Left colon (tissue), 2 donors: ENCODE measurements at regions not wholly inside any gene's neighbourhood (a gene's known extent, or its start where the extent isn't known, plus 50 kb on each side); places are given as distances from the start of the nearest gene placed in this dataset.
"Not testable (repeated sequence)": the region's sequence is repeated elsewhere in the genome, so short reads cannot be mapped to it uniquely, and the experiment has no call there.

Experiments
- ATAC-seq: fragments of 200-7000 bp; cut with Tn5 transposase; one replicate; pipeline ENCODE4 v1.9.1; 2020; ENCODE audit warnings: mild to moderate bottlenecking, moderate library complexity
- DNase-seq, 2 donors: peaks; one replicate each; pipeline ENCODE4 v3.0.0-alpha.2; 2020
- intact Hi-C, 2 donors: fragments of 100-400 bp; cut with DNase I in 1 of 2; cut with micrococcal nuclease in 1 of 2; formaldehyde crosslinking; loops; one replicate each; pipeline versions ENCODE4 v1.11.2 to v1.14.0; 2022; cut with DNase I, micrococcal nuclease
- donor health status: DM: no; HTN: no; CAD: no.
- donor health status: DM: yes; HTN: yes; CAD: no.

- intact Hi-C loops: no loop called here
- ATAC-seq (no peak), DNase-seq (peak in 1 of 2 donors; percentile 9)
Observed at GRCh38 chrX:34437586-34437985, 219.5 kb downstream of the TMEM47 start.

DNA sequence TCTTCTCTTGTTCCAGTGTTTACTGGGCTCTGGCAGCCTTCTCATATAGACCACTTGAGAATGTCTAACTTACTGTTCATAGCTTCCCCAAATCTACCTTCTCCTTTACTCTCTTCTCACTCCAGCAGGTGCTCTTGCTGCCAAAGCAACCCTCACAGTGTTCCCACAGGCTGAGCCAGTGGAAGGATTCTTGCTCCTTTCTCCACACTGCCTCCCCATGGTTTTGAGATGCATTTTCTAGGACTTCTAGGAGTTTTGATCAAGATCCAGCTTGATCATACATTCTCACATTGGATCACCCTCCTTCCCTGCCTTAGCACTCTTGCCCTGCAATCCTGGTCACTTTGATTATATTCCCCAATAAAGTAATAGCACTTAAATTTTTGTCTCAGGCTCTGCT is 230.8 kb downstream of the TMEM47 start:
- no peak for DNase-seq
- ATAC-seq: no peak
- intact Hi-C loops: no loop called here

DNA sequence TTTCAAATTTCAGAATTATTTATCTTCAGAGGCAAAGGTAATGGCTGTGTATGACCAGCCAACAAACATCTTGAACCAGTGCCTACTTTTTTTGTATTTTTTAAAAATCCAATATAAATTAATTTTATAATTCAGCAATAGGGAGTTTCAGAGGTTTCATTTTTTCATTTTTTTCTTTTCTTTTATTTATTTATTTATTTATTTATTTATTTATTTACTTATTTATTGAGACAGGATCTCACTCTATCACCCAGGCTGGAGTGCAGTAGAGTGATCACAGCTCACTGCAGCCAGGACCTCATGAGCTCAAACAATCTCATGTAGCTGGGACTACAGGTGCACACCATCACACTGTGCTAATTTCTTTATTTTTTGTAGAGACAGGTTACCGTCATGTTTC is 250.5 kb downstream of the TMEM47 start:
- intact Hi-C loops: no loop called here
- ATAC-seq (no peak), DNase-seq (no peak)

GRCh38 chrX:34404386-34405070 is 252.6 kb downstream of the TMEM47 start:
- intact Hi-C loops: no loop called here
- ATAC-seq (peak; percentile 24), DNase-seq (no peak)

GRCh38 chrX:34401411-34401810 is 255.7 kb downstream of the TMEM47 start:
- ATAC-seq: no peak
- DNase-seq: no peak
- intact Hi-C loops: no loop called here

- DNase-seq (no peak), ATAC-seq (no peak)
- intact Hi-C loops: no loop called here
Observed at GRCh38 chrX:34382416-34382815, 250.3 kb upstream of the FAM47A start.

- intact Hi-C loops: no loop called here
- no peak for DNase-seq
- no peak for ATAC-seq
Observed at GRCh38 chrX:34381241-34381640, 249.1 kb upstream of the FAM47A start.

GRCh38 chrX:34379891-34380290 is 247.8 kb upstream of the FAM47A start:
- intact Hi-C loops: no loop called here
- ATAC-seq (no peak), DNase-seq (no peak)

- intact Hi-C loops: no loop called here
- DNase-seq (no peak), ATAC-seq (no peak)
Observed at GRCh38 chrX:34377645-34378044, 245.5 kb upstream of the FAM47A start.

DNA sequence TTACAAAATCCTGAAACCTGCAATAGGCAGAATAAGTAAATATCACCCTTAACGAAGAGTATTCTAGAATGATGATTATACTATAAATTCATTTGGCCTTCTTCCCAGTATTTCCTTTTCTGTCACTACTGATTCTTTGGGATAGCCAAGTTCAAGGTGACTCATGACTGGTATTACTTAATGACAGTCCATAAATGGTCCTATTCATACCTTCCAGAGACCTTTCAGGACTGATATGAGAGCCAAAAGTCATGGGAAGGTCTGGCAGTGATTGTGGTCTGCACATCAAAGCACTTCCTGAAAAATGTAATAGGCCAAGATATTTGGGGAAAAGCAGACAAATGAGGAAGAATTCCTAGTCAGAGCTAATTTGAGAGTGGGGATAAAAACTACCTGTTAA is 239.6 kb upstream of the FAM47A start:
- intact Hi-C loops: no loop called here
- no peak for ATAC-seq
- no peak for DNase-seq

- intact Hi-C loops: no loop called here
- DNase-seq (no peak), ATAC-seq (no peak)
Observed at GRCh38 chrX:34365471-34365870, 233.4 kb upstream of the FAM47A start.

- no peak for DNase-seq
- ATAC-seq: no peak
- intact Hi-C loops: no loop called here
Observed at GRCh38 chrX:34350561-34351335, 218.6 kb upstream of the FAM47A start.

DNA sequence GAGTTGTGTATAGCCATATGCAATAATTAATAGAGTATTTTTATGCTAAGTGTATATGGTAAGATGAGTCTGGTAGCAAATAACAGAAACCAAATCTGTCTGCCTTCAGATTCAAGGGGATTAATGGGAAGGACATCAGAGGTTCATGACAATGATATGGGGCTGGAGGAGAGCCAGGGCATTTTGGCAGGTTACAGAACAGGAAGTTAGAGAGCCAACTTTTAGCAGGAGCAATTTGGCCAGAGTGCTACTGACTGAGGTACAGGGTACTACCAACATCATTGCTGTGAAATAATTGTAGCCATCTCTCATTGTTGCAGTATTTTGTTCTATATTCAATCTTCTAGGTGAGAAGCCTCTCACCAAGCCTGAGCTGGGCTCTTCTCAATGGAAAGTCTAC is 210.9 kb upstream of the FAM47A start:
- intact Hi-C loops: no loop called here
- ATAC-seq (no peak), DNase-seq (no peak)

- no peak for ATAC-seq
- no peak for DNase-seq
- intact Hi-C loops: no loop called here
Observed at GRCh38 chrX:34341814-34342213, 209.7 kb upstream of the FAM47A start.

DNA sequence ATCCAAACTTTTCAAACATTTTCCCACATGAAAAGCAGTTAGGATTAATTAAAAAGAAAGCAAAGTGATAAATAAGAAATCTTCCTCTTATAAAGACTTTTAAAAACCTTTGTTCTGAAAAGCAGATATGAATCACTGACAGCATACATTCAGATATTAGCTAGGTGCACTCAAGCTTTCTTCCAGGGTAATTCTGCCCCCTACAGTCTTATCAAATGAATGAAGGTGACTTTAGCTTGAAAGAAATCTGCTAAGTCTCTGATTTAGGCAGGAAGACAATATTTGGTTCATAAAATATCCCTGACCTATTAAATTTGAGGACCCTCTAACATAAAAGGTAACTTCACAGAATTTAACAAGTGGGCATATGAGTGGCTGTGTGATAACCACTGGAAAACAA is 209.1 kb upstream of the FAM47A start:
- DNase-seq (no peak), ATAC-seq (no peak)
- intact Hi-C loops: no loop called here

- ATAC-seq (no peak), DNase-seq (no peak)
- intact Hi-C loops: no loop called here
Observed at GRCh38 chrX:34338046-34338445, 205.9 kb upstream of the FAM47A start.

GRCh38 chrX:34335376-34335775 is 203.3 kb upstream of the FAM47A start:
- intact Hi-C loops, DNase-seq, ATAC-seq: not testable (repeated sequence)

DNA sequence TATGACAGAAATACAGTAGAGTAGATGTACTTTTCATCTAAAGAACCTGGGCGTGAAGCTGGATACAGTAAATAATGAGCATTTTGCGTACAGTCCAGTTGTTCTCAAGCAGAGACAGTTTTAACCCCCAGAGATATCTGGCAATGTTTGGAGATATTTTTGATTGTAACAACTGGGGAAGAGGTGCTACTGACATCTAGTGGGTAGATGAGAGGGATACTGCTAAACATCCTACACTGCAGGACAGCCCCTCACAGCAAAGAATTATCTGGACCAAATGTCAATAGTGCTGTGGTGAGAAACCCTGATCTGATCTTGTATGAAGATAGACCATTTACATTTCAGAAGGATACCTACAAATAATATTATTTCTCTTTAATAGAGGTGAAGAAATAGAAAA is 200.2 kb upstream of the FAM47A start:
- no peak for DNase-seq
- intact Hi-C loops: no loop called here
- ATAC-seq: no peak

DNA sequence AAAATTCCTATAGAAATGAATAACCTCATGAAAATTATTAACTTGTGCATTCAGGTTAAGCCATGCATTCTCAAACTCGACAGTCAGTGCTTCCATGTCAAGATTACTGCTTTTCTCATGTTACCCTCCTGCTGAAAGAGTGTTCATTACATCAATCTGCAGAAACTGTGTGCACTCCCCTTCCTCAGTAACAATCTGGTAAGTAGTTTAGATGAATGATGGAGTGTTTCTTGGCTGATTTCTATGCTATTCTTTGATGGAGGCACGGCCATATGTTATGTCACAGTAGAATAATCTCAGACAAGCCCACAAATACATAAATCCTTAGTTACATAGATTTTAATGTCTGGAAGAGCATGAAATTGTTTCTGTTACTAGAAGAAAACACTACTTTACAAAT is 193.3 kb upstream of the FAM47A start:
- DNase-seq: no peak
- no peak for ATAC-seq
- intact Hi-C loops: no loop called here

GRCh38 chrX:34320424-34320823 is 188.3 kb upstream of the FAM47A start:
- not testable (repeated sequence) for DNase-seq, ATAC-seq

GRCh38 chrX:34300871-34301270 is 168.8 kb upstream of the FAM47A start:
- no peak for DNase-seq
- no peak for ATAC-seq
- intact Hi-C loops: loop anchor here in 1 of 2 donors (10.0 kb wide), 1 partner anchor 866 kb away; no protein-coding TSS in a partner anchor

More at GRCh38 chrX:34320424-34320823, 188.3 kb upstream of the FAM47A start:
- intact Hi-C loops: not testable (repeated sequence)
